Epithelial cell of proximal tubule (primary cell): ENCODE measurements at regions not wholly inside any gene's neighbourhood (a gene's known extent, or its start where the extent isn't known, plus 50 kb on each side); places are given as distances from the start of the nearest gene placed in this dataset.

Source experiments
- DNase-seq: peaks from one replicate; pipeline ENCODE4 v3.0.0-alpha.2; 2011; ENCODE audit warnings: low read depth
- H3K4me3 ChIP-seq: 2 replicates; pipeline ENCODE4 v1.5.1; 2011; ENCODE audit warnings: low read depth, mild to moderate bottlenecking, low read length
- TF ChIP-seq, protein P1 (sequence below): conservative IDR thresholded peaks from 2 replicates; pipeline ENCODE4 v1.5.1; 2012; ENCODE audit warnings: low read depth, mild to moderate bottlenecking, low read length

DNA sequence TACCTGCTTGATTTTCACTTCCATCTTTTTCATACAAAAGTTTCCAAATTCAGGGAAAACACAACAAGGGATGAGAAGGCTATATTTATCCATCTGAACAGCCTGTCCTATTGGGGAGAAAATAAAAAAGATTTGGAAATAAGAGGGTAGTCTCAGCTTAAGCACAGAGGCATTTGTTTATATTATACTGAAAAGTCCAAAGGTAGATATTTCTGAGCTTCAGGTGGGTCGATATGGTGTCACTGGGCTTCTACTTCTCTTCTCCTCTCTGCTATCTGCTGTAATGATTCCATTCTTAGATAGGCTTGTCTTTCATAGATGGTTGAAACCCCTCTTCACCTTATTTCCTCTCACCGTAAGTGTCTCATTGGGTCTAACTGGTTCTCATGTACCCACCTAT, 337.0 kb downstream of the INSC start:
- DNase-seq: no peak
- H3K4me3 ChIP-seq: no peak overlapping the region
- TF ChIP-seq, protein P1, sequence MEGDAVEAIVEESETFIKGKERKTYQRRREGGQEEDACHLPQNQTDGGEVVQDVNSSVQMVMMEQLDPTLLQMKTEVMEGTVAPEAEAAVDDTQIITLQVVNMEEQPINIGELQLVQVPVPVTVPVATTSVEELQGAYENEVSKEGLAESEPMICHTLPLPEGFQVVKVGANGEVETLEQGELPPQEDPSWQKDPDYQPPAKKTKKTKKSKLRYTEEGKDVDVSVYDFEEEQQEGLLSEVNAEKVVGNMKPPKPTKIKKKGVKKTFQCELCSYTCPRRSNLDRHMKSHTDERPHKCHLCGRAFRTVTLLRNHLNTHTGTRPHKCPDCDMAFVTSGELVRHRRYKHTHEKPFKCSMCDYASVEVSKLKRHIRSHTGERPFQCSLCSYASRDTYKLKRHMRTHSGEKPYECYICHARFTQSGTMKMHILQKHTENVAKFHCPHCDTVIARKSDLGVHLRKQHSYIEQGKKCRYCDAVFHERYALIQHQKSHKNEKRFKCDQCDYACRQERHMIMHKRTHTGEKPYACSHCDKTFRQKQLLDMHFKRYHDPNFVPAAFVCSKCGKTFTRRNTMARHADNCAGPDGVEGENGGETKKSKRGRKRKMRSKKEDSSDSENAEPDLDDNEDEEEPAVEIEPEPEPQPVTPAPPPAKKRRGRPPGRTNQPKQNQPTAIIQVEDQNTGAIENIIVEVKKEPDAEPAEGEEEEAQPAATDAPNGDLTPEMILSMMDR: no peak

DNA sequence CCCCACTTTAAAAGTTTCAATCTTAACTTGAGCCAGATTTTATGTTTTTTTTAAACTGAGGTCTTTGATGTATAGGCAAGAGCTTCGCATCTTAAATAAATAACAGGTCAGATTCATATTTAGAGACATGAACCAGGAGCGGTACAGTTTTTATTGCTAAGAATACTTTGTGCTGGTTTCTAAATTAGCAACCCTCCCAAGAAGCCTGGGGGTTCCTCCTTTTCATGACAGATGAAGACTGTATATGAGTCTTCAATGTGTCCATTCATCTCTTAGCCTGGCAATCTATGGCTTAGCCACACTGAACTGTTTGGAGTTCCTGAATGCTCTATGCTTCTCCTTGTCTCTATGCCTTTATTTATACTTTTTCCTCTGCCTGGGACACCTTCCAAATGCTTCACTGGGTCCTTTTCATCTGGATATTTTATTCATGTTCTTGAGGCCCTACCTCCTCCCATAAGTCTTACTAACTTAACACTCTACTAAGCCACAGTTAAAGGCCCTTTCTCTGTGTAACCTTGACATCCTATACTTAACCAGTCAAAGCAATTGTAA, 338.6 kb downstream of the INSC start:
- no peak overlapping the region for H3K4me3 ChIP-seq
- no peak for DNase-seq
- TF ChIP-seq, protein P1: no peak

DNA sequence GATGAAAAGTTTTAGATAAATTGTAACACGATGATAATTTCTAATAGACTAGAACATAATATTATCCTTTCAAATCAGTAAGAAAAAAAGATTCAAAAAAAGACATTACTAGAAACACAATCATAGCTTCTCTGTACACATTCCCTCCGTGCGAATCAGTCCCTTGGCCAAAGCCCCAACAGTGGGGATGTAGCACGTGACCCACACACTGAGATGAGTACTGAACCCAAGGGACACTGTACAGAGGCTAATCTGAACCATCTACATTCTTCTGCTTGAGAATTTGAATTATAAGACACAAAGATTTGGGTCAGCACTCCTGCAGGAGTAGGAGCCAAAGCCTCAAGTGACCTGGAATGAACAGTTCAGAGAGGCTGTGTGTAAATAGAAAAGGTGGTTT, 353.7 kb downstream of the INSC start:
- TF ChIP-seq, protein P1: no peak
- H3K4me3 ChIP-seq: no peak overlapping the region
- DNase-seq: no peak

DNA sequence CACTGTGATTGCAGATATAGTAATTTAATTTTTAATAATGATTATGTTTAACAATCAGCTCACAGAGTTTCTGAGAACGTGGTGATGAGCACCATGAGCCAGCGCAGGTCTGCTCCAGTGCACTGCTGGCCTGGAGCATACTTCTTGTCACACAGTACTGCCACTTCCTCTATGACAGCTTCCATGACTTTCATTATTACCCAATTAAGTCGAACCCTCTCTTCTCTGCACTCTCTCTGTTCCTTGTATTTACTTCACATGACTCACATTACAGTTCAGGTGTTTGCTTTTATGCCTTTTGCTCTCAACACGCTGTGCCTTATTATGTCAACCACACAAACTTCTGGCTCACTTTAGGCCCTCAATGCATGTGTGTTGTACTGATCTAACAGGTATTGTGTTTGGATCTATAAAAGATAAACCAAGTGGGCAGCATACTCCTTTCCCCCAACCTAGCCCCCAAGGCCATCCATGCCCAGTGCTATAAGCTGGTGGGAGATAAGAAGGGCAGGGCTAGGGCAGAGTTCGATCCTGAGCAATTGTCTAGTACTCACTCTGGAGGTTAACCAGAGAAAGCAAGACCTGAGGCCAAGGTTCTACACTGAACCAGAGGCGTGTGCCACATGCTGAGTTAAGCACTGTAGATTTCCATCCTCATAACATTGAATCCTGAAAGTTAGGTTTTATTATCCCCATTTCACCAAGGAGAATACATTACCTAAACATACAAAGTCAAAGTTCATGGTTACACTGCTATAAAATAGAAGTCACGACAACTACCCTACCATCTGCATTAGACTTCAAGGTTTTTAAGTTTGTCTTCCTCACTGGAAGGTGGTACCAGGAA, 356.5 kb downstream of the INSC start:
- no peak overlapping the region for H3K4me3 ChIP-seq
- TF ChIP-seq, protein P1: no peak
- no peak for DNase-seq

DNA sequence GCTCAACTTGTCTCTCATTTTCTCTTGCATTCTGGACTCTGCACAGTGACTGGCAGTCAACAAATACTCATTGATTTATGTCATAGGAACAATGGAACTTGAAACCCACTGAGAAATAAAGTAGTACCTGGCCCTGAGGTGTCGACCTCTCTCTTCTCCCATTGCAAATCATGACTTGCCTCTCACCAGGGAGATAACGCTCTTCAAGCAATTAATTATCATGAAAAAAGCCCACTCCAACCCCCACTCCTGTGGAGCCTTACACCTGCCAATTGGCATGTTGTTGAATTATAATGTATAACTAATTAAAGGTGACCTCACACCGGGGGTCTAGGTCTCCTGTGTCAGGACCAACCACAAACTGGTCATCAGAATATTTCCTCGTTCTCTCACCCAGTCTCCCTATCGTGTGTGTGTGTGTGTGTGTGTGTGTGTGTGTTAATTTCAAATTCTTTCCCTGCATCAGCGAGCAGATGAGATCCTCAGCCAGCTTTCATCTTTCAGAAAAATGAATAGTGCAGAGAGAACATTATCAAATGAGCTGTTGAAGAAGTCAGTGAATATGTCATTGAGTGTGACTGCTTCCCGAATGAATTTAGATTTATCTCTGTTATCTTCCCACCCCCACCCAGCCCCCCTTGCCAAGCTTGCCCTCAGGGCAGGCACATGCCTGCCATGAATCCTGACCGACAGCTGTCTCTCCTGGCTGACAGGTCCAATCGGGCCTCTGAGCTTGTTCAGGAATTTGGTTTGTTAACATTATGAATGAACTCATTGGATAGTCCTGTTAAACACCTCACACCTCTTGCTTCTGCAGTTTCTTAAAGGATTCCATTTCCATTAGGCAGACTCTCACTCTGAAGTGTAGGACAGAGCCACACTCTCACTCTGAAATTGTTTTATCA, 357.4 kb downstream of the INSC start:
- TF ChIP-seq, protein P1: no peak
- peak; percentile 40 for DNase-seq
- H3K4me3 ChIP-seq: no peak overlapping the region

DNA sequence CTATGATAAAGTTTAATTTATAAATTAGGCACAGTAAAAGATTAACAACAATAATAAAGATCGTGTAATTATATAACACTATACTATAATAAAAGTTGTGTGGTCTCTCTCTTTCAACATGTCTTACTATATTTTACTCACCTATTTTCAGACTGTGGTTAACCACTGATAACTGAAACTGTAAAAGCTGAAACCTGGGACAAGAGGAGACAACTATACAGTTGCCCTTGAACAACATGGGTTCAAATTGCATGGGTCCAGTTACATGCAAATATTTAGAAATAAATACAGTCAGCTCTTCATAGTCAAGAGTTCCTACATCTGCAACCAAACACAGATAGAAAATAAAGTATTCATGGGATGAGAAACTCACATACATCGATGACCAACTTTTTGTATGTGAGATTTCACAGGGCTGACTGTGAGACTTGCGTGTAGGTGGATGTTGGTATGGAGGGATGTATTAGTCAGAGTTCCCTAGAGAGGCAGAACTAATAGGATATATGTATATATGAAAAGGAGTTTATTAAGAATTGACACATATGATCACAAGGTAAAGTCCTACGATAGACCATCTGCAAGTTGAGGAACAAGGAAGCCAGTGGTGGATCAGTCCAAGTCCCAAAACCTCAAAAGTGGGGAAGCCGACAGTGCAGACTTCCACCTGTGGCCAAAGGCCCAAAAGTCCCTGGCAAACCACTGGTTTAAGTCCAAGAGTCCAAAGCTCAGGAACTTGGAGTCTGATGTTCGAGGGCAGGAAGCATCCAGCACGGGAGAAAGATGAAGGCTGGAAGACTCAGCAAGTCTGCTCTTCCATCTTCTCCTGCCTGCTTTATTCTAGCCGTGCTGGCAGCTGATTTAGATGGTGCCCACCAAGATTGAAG, 359.5 kb downstream of the INSC start:
- H3K4me3 ChIP-seq: no peak overlapping the region

More for the DNA sequence above, 359.5 kb downstream of the INSC start:
- TF ChIP-seq, protein P1: no peak
- DNase-seq: no peak
